ENCODE measurements at regions not wholly inside any gene's neighbourhood (a gene's known extent, or its start where the extent isn't known, plus 50 kb on each side); places are given as distances from the start of the nearest gene placed in this dataset.

GRCh38 chr1:199937661-199938060 lies 89.8 kb upstream of the NR5A2 start:
- Histone ChIP-seq H2AFZ (ENCODE audit: low read depth, low read length) (no peak overlapping the region), H3K4me2 (ENCODE audit: insufficient read depth, low read length) (no peak overlapping the region), H3K4me3 (ENCODE audit: low read depth in 1 of 2, low read length in 2 of 2) (no peak overlapping the region), H3K79me2 (ENCODE audit: insufficient read depth, low read length) (no peaks in the 10 kb centered on the region), H3K27ac (ENCODE audit: low read length) (no peak overlapping the region), H3K27me3 (ENCODE audit: insufficient read depth, low read length, poor library complexity) (no peaks in the 10 kb centered on the region), H3K4me1 (ENCODE audit: insufficient read depth, low read length) (no peaks in the 10 kb centered on the region), H3K9ac (ENCODE audit: low read depth, low read length) (no peak overlapping the region), H3K9me3 (ENCODE audit: insufficient read depth, low read length, severe bottlenecking) (no peaks in the 10 kb centered on the region), H3K36me3 (ENCODE audit: insufficient read depth, low read length) (no peaks in the 10 kb centered on the region), H4K20me1 (ENCODE audit: insufficient read depth, low read length) (no peaks in the 10 kb centered on the region)
- TF ChIP-seq CTCF (IDR thresholded peaks at IDR 0.05; ENCODE audit: borderline replicate concordance, extremely low read depth, low read length, poor library complexity, severe bottlenecking) = no peak
- TF ChIP-seq EZH2 (IDR thresholded peaks at IDR 0.05; ENCODE audit: borderline replicate concordance, low read depth, low read length, severe bottlenecking) = no peak
- no peak for ATAC-seq (ENCODE audit: insufficient read depth, low read depth)
- no peak for DNase-seq

GRCh38 chr1:199944986-199945385 lies 82.5 kb upstream of the NR5A2 start:
- no peaks in the 10 kb centered on the region for H4K20me1 ChIP-seq (ENCODE audit: insufficient read depth, low read length)
- H3K4me3 ChIP-seq (ENCODE audit: low read depth in 1 of 2, low read length in 2 of 2) = no peak overlapping the region
- ATAC-seq (ENCODE audit: insufficient read depth, low read depth) (no peak), DNase-seq (no peak)
- peaks cover 7% of the 10 kb centered on the region for H3K4me1 ChIP-seq (ENCODE audit: insufficient read depth, low read length)
- no peak overlapping the region for H2AFZ ChIP-seq (ENCODE audit: low read depth, low read length)
- H3K4me2 ChIP-seq (ENCODE audit: insufficient read depth, low read length) = no peak overlapping the region
- H3K9me3 ChIP-seq (ENCODE audit: insufficient read depth, low read length, severe bottlenecking) = no peaks in the 10 kb centered on the region
- TF ChIP-seq CTCF (IDR thresholded peaks at IDR 0.05; ENCODE audit: borderline replicate concordance, extremely low read depth, low read length, poor library complexity, severe bottlenecking) (no peak), EZH2 (IDR thresholded peaks at IDR 0.05; ENCODE audit: borderline replicate concordance, low read depth, low read length, severe bottlenecking) (no peak)
- H3K36me3 ChIP-seq (ENCODE audit: insufficient read depth, low read length) = no peaks in the 10 kb centered on the region
- H3K27me3 ChIP-seq (ENCODE audit: insufficient read depth, low read length, poor library complexity) = no peaks in the 10 kb centered on the region
- no peak overlapping the region for H3K9ac ChIP-seq (ENCODE audit: low read depth, low read length)
- no peaks in the 10 kb centered on the region for H3K79me2 ChIP-seq (ENCODE audit: insufficient read depth, low read length)
- no peak overlapping the region for H3K27ac ChIP-seq (ENCODE audit: low read length)

GRCh38 chr1:199945591-199945990 lies 81.9 kb upstream of the NR5A2 start:
- H2AFZ ChIP-seq (ENCODE audit: low read depth, low read length) = no peak overlapping the region
- no peak overlapping the region for H3K9ac ChIP-seq (ENCODE audit: low read depth, low read length)
- no peak overlapping the region for H3K4me3 ChIP-seq (ENCODE audit: low read depth in 1 of 2, low read length in 2 of 2)
- ATAC-seq (ENCODE audit: insufficient read depth, low read depth) = no peak
- no peaks in the 10 kb centered on the region for H3K9me3 ChIP-seq (ENCODE audit: insufficient read depth, low read length, severe bottlenecking)
- DNase-seq = no peak
- H3K27me3 ChIP-seq (ENCODE audit: insufficient read depth, low read length, poor library complexity) = no peaks in the 10 kb centered on the region
- TF ChIP-seq EZH2 (IDR thresholded peaks at IDR 0.05; ENCODE audit: borderline replicate concordance, low read depth, low read length, severe bottlenecking) (no peak), CTCF (IDR thresholded peaks at IDR 0.05; ENCODE audit: borderline replicate concordance, extremely low read depth, low read length, poor library complexity, severe bottlenecking) (no peak)
- H3K36me3 ChIP-seq (ENCODE audit: insufficient read depth, low read length) = no peaks in the 10 kb centered on the region
- no peak overlapping the region for H3K4me2 ChIP-seq (ENCODE audit: insufficient read depth, low read length)
- H4K20me1 ChIP-seq (ENCODE audit: insufficient read depth, low read length) = no peaks in the 10 kb centered on the region
- no peak overlapping the region for H3K27ac ChIP-seq (ENCODE audit: low read length)
- peaks cover 7% of the 10 kb centered on the region for H3K4me1 ChIP-seq (ENCODE audit: insufficient read depth, low read length)
- no peaks in the 10 kb centered on the region for H3K79me2 ChIP-seq (ENCODE audit: insufficient read depth, low read length)

Data from DND-41 (cell line).